Activated naive CD4-positive, alpha-beta T cell treated with anti-CD3 and anti-CD28 coated beads, Interleukin-2, amount 10 ng/mL, durations not matched to agents 7 days and 5 days (primary cell): ENCODE measurements at regions not wholly inside any gene's neighbourhood (a gene's known extent, or its start where the extent isn't known, plus 50 kb on each side); places are given as distances from the start of the nearest gene placed in this dataset.

Experiments used
- CTCF ChIA-PET: fragments of 350-600 bp; sonication (Branson Sonifier 250); formaldehyde crosslinking; loops from one replicate; lab custom pipeline; 2021; ENCODE audit warnings: antibody characterized with exemption; lab: Charles Lee
- DNase-seq: peaks from one replicate; pipeline ENCODE4 v3.0.0-alpha.2; 2020
- H3K27ac Mint-ChIP-seq: one replicate; pipeline ENCODE4 v1.8.0; 2021; ENCODE audit warnings: mild to moderate bottlenecking, moderate library complexity, mixed read lengths
- H3K27me3 Mint-ChIP-seq: one replicate; pipeline ENCODE4 v1.8.0; 2021; ENCODE audit warnings: mild to moderate bottlenecking, mixed read lengths
- H3K36me3 Mint-ChIP-seq: one replicate; pipeline ENCODE4 v1.8.0; 2021; ENCODE audit warnings: mixed read lengths
- H3K4me1 Mint-ChIP-seq: one replicate; pipeline ENCODE4 v1.8.0; 2021; ENCODE audit warnings: mixed read lengths
- H3K4me3 Mint-ChIP-seq: one replicate; pipeline ENCODE4 v1.8.0; 2021; ENCODE audit warnings: mild to moderate bottlenecking, moderate library complexity, mixed read lengths
- H3K9me3 Mint-ChIP-seq: one replicate; pipeline ENCODE4 v1.8.0; 2021; ENCODE audit warnings: mixed read lengths

- DNase-seq = no peak
- Mint-ChIP-seq H3K9me3 (no peaks in the 10 kb centered on the region), H3K36me3 (no peaks in the 10 kb centered on the region), H3K4me1 (no peaks in the 10 kb centered on the region), H3K27ac (no peak overlapping the region), H3K4me3 (no peak overlapping the region), H3K27me3 (no peaks in the 10 kb centered on the region)
- CTCF ChIA-PET = no interaction called here
Observed at GRCh38 chr2:59588286-59588685, 965.2 kb downstream of the BCL11A start.

DNA sequence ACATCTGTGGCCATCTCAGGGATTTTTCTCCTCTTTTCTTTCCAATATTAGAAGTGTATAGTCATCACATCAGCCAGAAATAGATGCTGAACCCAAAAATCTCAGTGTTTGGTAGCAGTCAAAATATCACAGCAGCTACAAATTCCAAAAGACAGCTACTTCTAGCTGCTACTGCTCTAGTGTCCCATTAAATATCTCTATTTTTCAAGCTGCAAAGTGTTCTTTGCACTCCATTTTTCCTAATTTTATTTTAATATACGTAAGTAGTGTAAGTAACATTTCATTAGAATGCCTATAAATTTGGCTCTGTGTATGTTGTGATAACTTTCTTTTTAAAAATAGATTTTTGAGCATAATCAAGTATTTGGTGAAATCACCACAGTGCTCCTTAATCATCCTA is 967.3 kb downstream of the BCL11A start:
- no peaks in the 10 kb centered on the region for H3K9me3 Mint-ChIP-seq
- H3K36me3 Mint-ChIP-seq = no peaks in the 10 kb centered on the region
- H3K27me3 Mint-ChIP-seq = no peaks in the 10 kb centered on the region
- no peak overlapping the region for H3K27ac Mint-ChIP-seq
- no peak for DNase-seq
- CTCF ChIA-PET = no interaction called here
- H3K4me1 Mint-ChIP-seq = no peaks in the 10 kb centered on the region
- no peak overlapping the region for H3K4me3 Mint-ChIP-seq

- Mint-ChIP-seq H3K4me3 (no peak overlapping the region), H3K27ac (no peak overlapping the region), H3K4me1 (no peaks in the 10 kb centered on the region), H3K9me3 (no peaks in the 10 kb centered on the region), H3K27me3 (no peaks in the 10 kb centered on the region), H3K36me3 (no peaks in the 10 kb centered on the region)
- DNase-seq = no peak
- CTCF ChIA-PET = no interaction called here
Observed at GRCh38 chr2:59585655-59586054, 967.8 kb downstream of the BCL11A start.

- H3K4me1 Mint-ChIP-seq = no peaks in the 10 kb centered on the region
- no peaks in the 10 kb centered on the region for H3K36me3 Mint-ChIP-seq
- no peaks in the 10 kb centered on the region for H3K27me3 Mint-ChIP-seq
- no peaks in the 10 kb centered on the region for H3K9me3 Mint-ChIP-seq
- H3K4me3 Mint-ChIP-seq = no peak overlapping the region
- CTCF ChIA-PET = no interaction called here
- H3K27ac Mint-ChIP-seq = no peak overlapping the region
- DNase-seq = no peak
Observed at GRCh38 chr2:59584958-59585357, 968.5 kb downstream of the BCL11A start.

- no peaks in the 10 kb centered on the region for H3K27me3 Mint-ChIP-seq
- CTCF ChIA-PET = no interaction called here
- no peak for DNase-seq
- no peaks in the 10 kb centered on the region for H3K4me1 Mint-ChIP-seq
- H3K36me3 Mint-ChIP-seq = no peaks in the 10 kb centered on the region
- no peak overlapping the region for H3K4me3 Mint-ChIP-seq
- no peak overlapping the region for H3K27ac Mint-ChIP-seq
- no peaks in the 10 kb centered on the region for H3K9me3 Mint-ChIP-seq
Observed at GRCh38 chr2:59583173-59583765, 970.2 kb downstream of the BCL11A start.

- CTCF ChIA-PET = no interaction called here
- no peak for DNase-seq
- no peaks in the 10 kb centered on the region for H3K27me3 Mint-ChIP-seq
- H3K4me1 Mint-ChIP-seq = no peaks in the 10 kb centered on the region
- no peak overlapping the region for H3K4me3 Mint-ChIP-seq
- no peaks in the 10 kb centered on the region for H3K36me3 Mint-ChIP-seq
- no peaks in the 10 kb centered on the region for H3K9me3 Mint-ChIP-seq
- H3K27ac Mint-ChIP-seq = no peak overlapping the region
Observed at GRCh38 chr2:59578349-59578748, 975.1 kb downstream of the BCL11A start.

DNA sequence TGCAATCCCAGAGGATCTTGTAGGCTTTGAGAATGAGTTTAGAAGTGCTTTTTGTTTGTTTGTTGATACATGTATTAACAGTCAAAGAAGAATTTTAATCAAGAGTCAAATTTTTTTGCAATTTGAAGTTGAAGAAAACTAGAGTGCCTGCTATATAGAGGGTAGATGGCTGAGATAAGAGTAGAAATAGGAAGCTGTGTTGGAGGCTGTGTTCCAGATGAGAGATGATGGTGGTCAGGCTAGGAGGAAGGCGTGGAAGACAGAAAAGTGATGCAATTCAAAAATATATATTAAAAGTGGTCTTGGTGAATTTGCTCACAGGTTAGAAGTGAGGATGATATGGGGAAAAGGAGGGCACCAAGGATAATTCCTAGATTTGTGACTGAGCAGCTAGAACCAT is 978.3 kb downstream of the BCL11A start:
- Mint-ChIP-seq H3K9me3 (no peaks in the 10 kb centered on the region), H3K4me3 (no peak overlapping the region), H3K27ac (no peak overlapping the region), H3K27me3 (peaks cover 4% of the 10 kb centered on the region), H3K36me3 (no peaks in the 10 kb centered on the region), H3K4me1 (no peaks in the 10 kb centered on the region)
- no peak for DNase-seq
- CTCF ChIA-PET = no interaction called here

GRCh38 chr2:59572227-59572626 is 981.2 kb downstream of the BCL11A start:
- DNase-seq = no peak
- H3K9me3 Mint-ChIP-seq = no peaks in the 10 kb centered on the region
- no peak overlapping the region for H3K27ac Mint-ChIP-seq
- CTCF ChIA-PET = no interaction called here
- peaks cover 4% of the 10 kb centered on the region for H3K27me3 Mint-ChIP-seq
- H3K4me3 Mint-ChIP-seq = no peak overlapping the region
- no peaks in the 10 kb centered on the region for H3K36me3 Mint-ChIP-seq
- H3K4me1 Mint-ChIP-seq = no peaks in the 10 kb centered on the region

DNA sequence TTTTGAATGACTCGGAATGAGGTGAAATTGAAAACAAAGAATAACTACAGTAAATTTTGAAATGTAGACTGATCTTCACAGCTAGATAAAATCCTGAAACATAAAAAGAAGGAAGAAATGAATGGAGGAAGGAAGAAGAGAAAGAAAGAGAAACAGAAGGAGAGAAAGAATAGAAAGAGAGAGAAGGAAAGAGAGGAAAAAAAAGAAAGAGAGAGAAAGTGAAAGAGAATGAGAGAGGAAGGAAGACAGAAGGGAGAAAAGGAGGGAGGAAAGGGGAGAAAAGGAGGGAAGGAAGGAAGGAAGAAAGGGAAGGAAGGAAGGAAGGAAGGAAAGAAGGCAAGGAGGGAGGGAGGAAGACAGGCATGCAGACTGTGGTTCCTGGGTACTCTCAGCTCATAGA is 982.6 kb downstream of the BCL11A start:
- Mint-ChIP-seq H3K4me3 (no peak overlapping the region), H3K36me3 (no peaks in the 10 kb centered on the region), H3K27me3 (peaks cover 4% of the 10 kb centered on the region), H3K9me3 (no peaks in the 10 kb centered on the region), H3K27ac (no peak overlapping the region), H3K4me1 (no peaks in the 10 kb centered on the region)
- CTCF ChIA-PET = no interaction called here
- DNase-seq = no peak

DNA sequence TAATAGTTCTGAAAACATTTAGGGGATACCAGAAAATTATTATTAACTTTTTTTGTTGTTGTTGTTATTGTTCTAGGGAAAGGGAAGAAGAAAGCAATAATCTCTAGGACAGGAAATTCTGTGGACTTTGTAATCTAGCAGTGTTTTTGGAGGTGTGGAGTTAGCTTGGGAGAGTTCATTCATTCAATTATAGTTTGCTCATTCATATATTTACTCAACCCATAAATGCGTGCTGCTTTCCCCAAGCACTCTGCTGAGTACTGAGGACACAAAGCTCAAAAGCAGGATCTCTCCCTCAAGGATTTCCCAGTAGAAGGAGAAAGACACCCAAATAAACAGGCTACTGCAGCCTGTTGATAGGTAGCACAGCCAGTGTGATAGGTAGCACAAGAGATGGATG is 984.3 kb downstream of the BCL11A start:
- DNase-seq = no peak
- Mint-ChIP-seq H3K27ac (no peak overlapping the region), H3K4me3 (no peak overlapping the region), H3K4me1 (no peaks in the 10 kb centered on the region), H3K36me3 (no peaks in the 10 kb centered on the region), H3K9me3 (no peaks in the 10 kb centered on the region), H3K27me3 (peaks cover 4% of the 10 kb centered on the region)
- CTCF ChIA-PET = no interaction called here

DNA sequence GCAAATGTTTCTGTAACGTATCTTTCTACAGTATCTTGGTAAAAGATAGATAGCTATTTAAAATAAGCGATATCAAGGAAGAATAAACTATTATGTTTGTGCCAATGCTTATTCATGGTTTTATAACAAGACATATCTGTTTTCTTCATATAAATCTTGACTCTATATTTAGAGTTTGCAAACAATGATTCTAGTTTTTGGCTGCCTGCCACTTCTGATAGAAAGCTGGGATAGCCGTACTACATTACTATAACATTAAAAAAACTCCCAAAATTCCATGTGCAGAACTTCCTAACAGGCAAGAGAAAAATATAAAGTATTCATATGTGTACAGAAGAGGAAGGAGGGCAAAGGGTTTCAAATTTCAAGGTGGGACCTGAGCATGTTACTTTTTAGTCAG is 985.0 kb downstream of the BCL11A start:
- Mint-ChIP-seq H3K36me3 (no peaks in the 10 kb centered on the region), H3K27me3 (peaks cover 4% of the 10 kb centered on the region), H3K4me1 (no peaks in the 10 kb centered on the region), H3K4me3 (no peak overlapping the region), H3K27ac (no peak overlapping the region), H3K9me3 (no peaks in the 10 kb centered on the region)
- CTCF ChIA-PET = no interaction called here
- DNase-seq = no peak

DNA sequence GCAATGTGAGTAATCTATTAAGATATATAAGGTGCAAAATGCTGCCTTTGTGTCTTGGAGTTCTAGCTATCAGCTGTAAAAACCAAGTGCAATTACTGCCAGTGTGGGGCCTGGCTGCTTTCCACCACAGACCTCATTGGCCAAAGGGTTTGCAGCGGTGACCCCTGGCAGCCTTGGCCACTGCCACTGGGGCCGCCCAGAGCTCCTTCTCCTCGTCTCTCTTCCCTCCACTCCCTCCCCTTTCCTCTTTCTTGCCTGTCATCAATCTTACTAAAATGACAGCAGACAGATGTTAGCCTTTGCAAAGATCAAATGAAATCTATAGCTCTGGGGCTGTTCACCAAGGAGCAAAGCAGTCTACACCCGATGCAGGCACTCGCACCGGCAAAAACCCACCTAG is 986.3 kb downstream of the BCL11A start:
- Mint-ChIP-seq H3K27ac (no peak overlapping the region), H3K9me3 (no peaks in the 10 kb centered on the region), H3K4me3 (no peak overlapping the region)

DNA sequence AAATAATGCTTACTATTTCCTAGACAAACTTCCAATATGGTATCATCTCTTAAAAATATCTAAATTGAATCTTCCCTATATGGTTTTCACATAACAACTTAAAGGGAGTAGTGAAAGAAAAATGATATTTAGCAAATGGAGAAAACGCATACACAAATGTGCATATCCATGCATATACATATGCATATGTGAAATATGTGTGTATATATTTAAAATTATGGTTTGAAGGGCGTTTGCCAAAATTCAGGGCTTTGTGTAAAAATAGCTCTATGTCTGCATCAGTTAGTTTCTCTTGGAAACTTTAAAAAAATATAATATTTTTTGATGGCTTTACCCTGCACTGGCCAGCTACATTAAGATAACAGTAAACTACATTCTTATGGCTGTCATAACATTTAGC is 986.7 kb downstream of the BCL11A start:
- no peak for DNase-seq
- H3K36me3 Mint-ChIP-seq = no peaks in the 10 kb centered on the region
- H3K4me3 Mint-ChIP-seq = no peak overlapping the region
- no peak overlapping the region for H3K27ac Mint-ChIP-seq
- CTCF ChIA-PET = no interaction called here
- H3K27me3 Mint-ChIP-seq = peaks cover 4% of the 10 kb centered on the region
- no peaks in the 10 kb centered on the region for H3K9me3 Mint-ChIP-seq
- no peaks in the 10 kb centered on the region for H3K4me1 Mint-ChIP-seq

More for the DNA sequence above, 986.3 kb downstream of the BCL11A start:
- DNase-seq = no peak
- CTCF ChIA-PET = no interaction called here
- Mint-ChIP-seq H3K4me1 (no peaks in the 10 kb centered on the region), H3K36me3 (no peaks in the 10 kb centered on the region), H3K27me3 (peaks cover 4% of the 10 kb centered on the region)

GRCh38 chr2:59561281-59561680 is 992.2 kb downstream of the BCL11A start:
- H3K27me3 Mint-ChIP-seq = no peaks in the 10 kb centered on the region
- no peak for DNase-seq
- H3K27ac Mint-ChIP-seq = no peak overlapping the region
- no peaks in the 10 kb centered on the region for H3K4me1 Mint-ChIP-seq
- CTCF ChIA-PET = no interaction called here
- no peaks in the 10 kb centered on the region for H3K9me3 Mint-ChIP-seq
- no peaks in the 10 kb centered on the region for H3K36me3 Mint-ChIP-seq
- no peak overlapping the region for H3K4me3 Mint-ChIP-seq

DNA sequence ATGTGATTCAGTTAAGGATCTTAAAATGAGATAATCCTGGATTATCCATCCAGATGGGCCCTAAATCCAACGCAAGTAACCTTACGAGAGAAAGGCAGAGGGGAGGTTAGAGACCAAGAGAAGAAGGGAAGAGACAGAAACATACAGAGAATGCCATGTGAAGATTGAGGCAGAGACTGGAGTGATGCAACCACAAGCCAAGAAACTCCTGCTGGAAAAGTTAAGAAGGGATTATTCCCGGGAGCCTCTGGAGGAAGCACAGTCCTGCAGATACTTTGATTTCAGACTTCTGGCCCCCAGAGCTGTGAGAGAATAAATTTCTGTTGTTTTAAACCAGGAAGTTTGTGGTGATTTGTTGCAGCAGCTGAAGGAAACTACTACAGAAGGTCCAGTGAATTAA is 992.7 kb downstream of the BCL11A start:
- Mint-ChIP-seq H3K4me1 (no peaks in the 10 kb centered on the region), H3K9me3 (no peaks in the 10 kb centered on the region), H3K4me3 (no peak overlapping the region), H3K27me3 (no peaks in the 10 kb centered on the region), H3K36me3 (no peaks in the 10 kb centered on the region), H3K27ac (no peak overlapping the region)
- DNase-seq = no peak
- CTCF ChIA-PET = no interaction called here

- H3K36me3 Mint-ChIP-seq = no peaks in the 10 kb centered on the region
Observed at GRCh38 chr2:59540864-59541263, 1012.6 kb downstream of the BCL11A start.

More at GRCh38 chr2:59540864-59541263, 1012.6 kb downstream of the BCL11A start:
- H3K9me3 Mint-ChIP-seq = no peaks in the 10 kb centered on the region
- CTCF ChIA-PET = no interaction called here
- no peaks in the 10 kb centered on the region for H3K4me1 Mint-ChIP-seq
- H3K27me3 Mint-ChIP-seq = no peaks in the 10 kb centered on the region
- DNase-seq = no peak
- H3K4me3 Mint-ChIP-seq = no peak overlapping the region
- H3K27ac Mint-ChIP-seq = no peak overlapping the region
